Cardiac septum (tissue), 1 donor: ENCODE measurements at regions not wholly inside any gene's neighbourhood (a gene's known extent, or its start where the extent isn't known, plus 50 kb on each side); places are given as distances from the start of the nearest gene placed in this dataset.
"Not testable (repeated sequence)": the region's sequence is repeated elsewhere in the genome, so short reads cannot be mapped to it uniquely, and the experiment has no call there.

ENCODE experiments used
- DNase-seq: peaks from one replicate; pipeline ENCODE4 v3.0.0-alpha.2; 2020; ENCODE audit warnings: low spot score
- intact Hi-C: fragments of 100-400 bp; cut with DNase I; formaldehyde crosslinking; loops from one replicate; pipeline ENCODE4 v1.14.0; 2022
- donor health status: DM: no; HTN: no; CAD: no.

GRCh38 chr2:145887915-145888314, 1368.0 kb upstream of the ZEB2 start:
- intact Hi-C loops: no loop called here
- DNase-seq: no peak

DNA sequence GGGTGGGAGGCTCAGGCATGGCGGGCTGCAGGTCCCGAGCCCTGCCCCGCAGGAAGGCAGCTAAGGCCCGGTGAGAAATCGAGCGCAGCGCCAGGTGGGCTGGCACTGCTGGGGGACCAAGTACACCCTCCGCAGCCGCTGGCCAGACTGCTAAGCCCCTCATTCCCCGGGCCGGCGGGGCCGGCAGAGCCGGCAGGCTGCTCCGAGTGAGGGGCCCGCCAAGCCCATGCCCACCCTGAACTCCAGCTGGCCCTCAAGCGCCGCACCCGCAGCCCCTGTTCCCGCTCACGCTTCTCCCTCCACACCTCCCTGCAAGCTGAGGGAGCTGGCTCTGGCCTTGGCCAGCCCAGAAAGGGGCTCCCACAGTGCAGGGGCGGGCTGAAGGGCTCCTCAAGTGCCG, 1361.1 kb upstream of the ZEB2 start:
- intact Hi-C loops, DNase-seq: not testable (repeated sequence)

DNA sequence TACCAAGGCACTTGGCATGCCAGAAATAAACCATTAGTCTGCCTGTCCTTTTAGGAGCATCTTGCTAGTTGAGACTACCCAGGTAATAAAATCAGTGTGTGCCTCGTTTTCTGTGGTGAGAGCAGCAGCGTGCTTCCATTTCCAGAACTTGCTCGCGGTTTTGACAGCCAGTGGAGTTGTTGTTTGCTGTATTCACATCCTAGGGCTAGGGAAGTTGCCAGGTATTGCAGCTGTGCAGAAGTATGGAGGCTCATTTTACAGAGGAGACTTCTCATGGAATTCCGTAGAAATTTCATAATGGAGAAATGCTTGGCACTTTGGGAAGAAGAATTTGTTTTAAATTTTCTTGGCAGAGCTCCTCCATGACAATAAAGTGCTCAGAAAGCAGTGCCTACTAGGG, 1355.1 kb upstream of the ZEB2 start:
- intact Hi-C loops: no loop called here
- DNase-seq: no peak

DNA sequence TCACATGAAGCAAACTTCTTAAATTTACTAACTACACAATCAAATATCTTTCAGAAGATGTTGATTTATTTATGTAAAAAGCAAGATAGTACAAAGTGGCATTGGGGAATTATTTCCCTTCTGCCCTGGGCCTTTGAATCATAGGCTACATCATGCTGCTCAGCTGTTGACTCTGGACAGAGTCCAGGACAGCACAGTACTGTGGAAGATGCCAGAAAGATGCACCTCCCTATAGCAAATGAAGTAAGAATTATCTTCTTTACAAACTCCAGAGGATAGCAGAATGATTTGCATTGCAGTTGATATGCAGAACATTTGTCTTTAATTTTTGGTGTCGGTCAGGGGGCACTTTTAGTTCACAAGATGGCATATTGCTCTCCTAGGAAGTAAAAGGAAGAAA, 1354.5 kb upstream of the ZEB2 start:
- DNase-seq: no peak
- intact Hi-C loops: no loop called here

- intact Hi-C loops: no loop called here
- DNase-seq: no peak
Observed at GRCh38 chr2:145864501-145864900, 1344.6 kb upstream of the ZEB2 start.

DNA sequence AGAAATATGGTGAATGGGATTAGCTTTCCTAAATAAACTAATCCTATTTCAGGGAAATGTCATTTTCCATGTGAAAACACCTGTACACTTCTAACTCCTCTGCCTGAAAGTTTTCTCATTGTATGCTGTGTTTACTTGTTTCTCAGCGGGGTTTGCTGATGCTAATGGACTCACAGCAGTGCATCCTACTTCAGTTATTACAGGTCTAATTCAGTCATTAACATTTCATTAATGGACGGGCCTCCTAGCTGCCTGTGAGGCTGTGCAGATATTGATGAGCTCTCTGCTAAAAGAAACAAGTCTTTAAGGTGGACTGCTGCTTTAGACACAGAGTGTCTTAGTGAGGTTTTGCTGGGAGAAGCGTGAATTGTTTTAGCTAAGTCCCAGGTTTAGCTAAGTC, 1342.0 kb upstream of the ZEB2 start:
- no peak for DNase-seq
- intact Hi-C loops: no loop called here

- no peak for DNase-seq
- intact Hi-C loops: no loop called here
Observed at GRCh38 chr2:145860083-145860482, 1340.2 kb upstream of the ZEB2 start.

GRCh38 chr2:145855142-145855541, 1335.2 kb upstream of the ZEB2 start:
- DNase-seq: no peak
- intact Hi-C loops: no loop called here

GRCh38 chr2:145854039-145854755, 1334.3 kb upstream of the ZEB2 start:
- intact Hi-C loops: no loop called here
- DNase-seq: no peak

GRCh38 chr2:145851730-145852129, 1331.8 kb upstream of the ZEB2 start:
- intact Hi-C loops: no loop called here

GRCh38 chr2:145849466-145849865, 1329.5 kb upstream of the ZEB2 start:
- intact Hi-C loops: no loop called here
- no peak for DNase-seq

More at GRCh38 chr2:145851730-145852129, 1331.8 kb upstream of the ZEB2 start:
- DNase-seq: no peak

DNA sequence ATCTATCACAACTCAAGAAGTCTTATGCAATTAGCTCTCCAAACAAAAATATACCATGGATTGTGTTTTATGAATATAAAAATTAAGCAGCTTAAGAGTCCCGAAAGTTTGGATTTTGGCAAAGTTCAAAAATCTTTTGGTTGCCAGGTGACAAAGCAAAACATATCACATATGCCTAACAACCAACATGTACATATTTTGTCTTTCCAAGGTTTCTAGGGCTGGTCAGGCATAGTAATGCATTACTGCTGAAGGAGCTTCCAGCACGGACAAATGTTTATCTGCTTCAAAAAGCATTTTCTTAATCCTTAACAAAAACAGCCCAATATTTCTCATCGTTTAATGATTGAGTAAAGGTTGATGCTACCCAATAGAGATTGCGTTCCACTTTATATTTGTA, 1327.1 kb upstream of the ZEB2 start:
- intact Hi-C loops: no loop called here
- DNase-seq: no peak

DNA sequence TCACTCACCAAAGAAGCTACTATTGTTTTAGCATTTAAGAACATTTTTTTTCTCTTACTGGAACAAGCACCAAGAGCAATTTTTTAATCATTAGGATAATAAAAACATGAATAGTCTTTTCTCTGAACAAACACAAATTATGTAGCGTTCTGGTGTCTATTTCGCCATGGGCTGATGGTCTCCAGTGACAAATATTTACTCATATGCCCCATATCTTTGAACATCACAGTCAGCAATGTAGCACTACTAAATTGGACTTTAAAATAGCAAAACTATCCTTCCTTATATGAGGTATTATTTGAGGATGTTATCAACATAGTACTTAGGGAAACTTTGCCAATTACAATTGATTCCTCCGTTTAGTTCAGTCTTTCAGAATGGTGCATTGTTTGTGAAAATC, 1326.0 kb upstream of the ZEB2 start:
- intact Hi-C loops: no loop called here
- no peak for DNase-seq

GRCh38 chr2:145845207-145845894, 1325.4 kb upstream of the ZEB2 start:
- intact Hi-C loops: no loop called here
- no peak for DNase-seq

DNA sequence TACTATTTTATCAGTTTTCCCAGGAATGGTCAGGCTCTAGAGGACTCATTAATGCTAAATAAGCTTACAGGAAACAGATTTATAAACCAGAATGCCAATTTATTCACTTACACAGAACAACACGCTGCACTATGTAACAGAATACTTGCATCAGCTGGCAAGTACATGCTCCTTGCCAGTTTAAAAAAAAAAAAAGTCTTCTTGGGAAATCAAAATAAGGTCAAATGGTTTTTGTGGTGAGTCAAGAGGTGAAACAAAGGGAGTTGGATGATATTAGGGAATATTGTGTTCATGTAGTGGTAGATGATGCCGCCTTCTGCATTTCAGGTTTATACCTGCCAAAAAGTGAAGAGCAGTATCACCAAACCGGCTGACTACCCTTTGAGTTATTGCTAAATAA, 1322.1 kb upstream of the ZEB2 start:
- intact Hi-C loops: no loop called here
- no peak for DNase-seq

DNA sequence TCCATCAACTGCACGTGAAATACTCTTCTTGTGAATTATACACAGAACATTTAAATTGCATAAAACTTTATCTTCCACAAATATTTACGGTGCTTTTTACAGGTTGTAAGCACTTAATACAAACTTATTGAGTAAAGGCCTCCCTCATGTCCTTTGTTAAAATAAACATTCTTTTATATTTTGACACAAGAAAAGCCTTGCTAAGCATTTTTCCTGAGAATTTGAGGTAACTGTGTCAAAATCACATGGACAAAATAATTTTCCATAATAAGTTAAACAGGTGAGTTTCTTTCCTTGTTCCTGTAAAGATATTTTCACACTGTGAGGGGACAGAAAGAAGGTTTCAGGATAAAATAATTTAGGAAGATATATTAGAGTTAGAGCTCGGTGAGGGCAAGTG, 1317.1 kb upstream of the ZEB2 start:
- intact Hi-C loops: no loop called here

DNA sequence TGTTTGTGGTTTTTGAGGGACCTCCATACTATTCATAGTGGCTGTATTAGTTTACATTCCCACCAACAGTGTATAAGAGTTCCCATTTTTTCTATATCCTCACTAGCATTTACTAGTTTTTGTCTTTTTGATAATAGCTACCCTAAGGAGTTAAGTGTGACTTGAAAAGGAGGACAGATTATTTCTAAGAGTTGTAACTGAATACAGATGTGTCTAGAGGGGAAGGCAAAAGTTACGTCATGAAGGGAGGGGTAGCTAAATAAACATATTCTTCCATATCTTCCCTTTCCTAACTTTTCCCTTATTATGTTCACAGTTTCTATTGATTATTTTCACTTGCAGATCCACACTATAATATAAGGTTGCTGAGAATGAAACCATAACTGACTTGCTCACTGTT, 1315.7 kb upstream of the ZEB2 start:
- intact Hi-C loops: no loop called here
- DNase-seq: no peak

More for the DNA sequence above, 1317.1 kb upstream of the ZEB2 start:
- DNase-seq: no peak

DNA sequence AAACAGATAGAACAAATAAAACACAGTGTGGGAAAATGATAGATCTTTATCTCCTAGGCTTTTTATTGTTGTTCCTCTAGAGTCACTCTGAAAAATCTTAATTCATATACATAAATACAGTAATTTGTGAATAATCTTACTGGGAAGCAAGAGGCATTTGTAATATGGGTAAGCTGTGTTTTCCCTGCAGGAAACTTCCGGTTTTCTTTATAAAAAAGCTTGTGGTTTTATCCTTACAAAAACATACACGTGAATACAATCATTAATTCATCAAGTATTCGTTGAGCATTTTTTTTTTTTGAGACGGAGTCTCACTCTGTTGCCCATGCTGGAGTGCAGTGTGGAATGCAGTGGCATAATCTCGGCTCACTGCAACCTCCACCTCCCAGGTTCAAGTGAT, 1312.8 kb upstream of the ZEB2 start:
- no peak for DNase-seq
- intact Hi-C loops: no loop called here

DNA sequence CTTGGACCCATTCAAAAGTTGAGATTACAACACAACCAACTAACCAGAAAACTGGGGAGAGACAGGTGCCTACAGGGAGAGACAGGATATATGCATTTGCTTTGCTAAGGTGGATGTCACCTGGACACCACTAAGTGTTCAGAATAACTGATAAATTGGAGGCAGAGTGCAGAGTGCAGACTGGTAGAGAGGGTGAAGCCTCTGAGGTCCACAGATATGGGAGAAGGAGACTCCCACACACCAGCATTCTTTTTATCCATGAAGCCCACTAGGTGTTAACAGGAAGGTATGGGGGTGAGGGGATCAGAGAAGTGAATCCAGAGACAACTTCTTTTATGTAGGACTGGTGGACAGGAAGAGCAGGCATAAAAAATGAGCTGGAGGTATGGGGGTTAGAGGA, 1310.0 kb upstream of the ZEB2 start:
- intact Hi-C loops: no loop called here
- no peak for DNase-seq

DNA sequence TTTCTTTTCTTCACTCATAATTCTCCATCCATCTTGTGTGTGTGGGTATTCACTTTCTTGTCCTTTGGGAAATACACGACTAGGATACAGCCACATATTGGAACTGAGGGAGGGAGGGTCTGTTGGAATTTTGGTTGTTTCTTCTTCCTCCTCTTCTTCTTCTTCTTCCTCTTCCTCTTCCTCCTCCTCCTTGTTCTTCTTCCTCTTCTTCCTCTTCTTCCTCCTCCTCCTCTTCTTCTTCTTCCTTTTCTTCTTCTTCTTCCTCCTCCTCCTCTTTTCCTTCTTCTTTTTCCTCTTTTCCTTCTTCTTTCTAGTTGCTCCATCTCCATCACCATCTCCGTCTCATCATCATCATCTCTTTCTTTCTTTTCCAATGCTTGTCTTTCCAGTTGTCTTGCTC, 1307.3 kb upstream of the ZEB2 start:
- intact Hi-C loops: no loop called here
- DNase-seq: no peak

DNA sequence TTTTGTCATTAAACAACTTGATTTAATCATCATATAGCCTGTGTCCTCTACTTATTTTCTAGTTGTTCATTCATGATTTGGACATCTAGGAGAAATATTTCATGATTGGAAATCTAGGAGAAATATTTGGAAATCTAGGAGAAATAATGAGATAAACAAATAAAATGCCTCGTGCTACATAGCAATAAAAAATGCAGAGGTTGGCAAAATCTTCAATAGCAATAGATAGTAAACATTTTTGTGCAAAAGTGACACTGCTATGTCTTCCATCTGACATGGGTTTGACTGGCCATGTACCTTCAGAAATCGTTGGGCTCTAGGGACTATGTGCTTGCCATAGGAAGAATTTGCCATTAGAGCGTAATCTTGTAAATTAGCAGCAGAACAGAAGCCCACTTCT, 1304.5 kb upstream of the ZEB2 start:
- no peak for DNase-seq
- intact Hi-C loops: no loop called here
